GM13976 (cell line): ENCODE measurements at regions not wholly inside any gene's neighbourhood (a gene's known extent, or its start where the extent isn't known, plus 50 kb on each side); places are given as distances from the start of the nearest gene placed in this dataset.

Experiments used
- DNase-seq: peaks from one replicate; pipeline ENCODE4 v3.0.0; 2012; ENCODE audit warnings: low spot score
- CTCF ChIP-seq: IDR thresholded peaks from 2 replicates; pipeline ENCODE4 v1.5.1; 2012; ENCODE audit warnings: borderline replicate concordance, mild to moderate bottlenecking; ENCODE audit not compliant: insufficient read depth; ENCODE audit errors: extremely low read depth, missing control alignments, control extremely low read depth
- in situ Hi-C: fragments of 300-500 bp; cut with MboI; formaldehyde crosslinking; loops from one replicate; pipeline ENCODE4 v1.12.0; 2022; ENCODE audit warnings: low sequenced_read_pairs, mixed read lengths, inconsistent platforms; ENCODE audit not compliant: unreplicated experiment

GRCh38 chr4:135185256-135185655 lies 983.7 kb upstream of the PABPC4L start:
- TF ChIP-seq CTCF, result no peak
- in situ Hi-C loops, result no loop called here
- DNase-seq, result no peak

GRCh38 chr4:135184715-135185114 lies 983.1 kb upstream of the PABPC4L start:
- TF ChIP-seq CTCF, result no peak
- DNase-seq, result no peak
- in situ Hi-C loops, result no loop called here

GRCh38 chr4:135177321-135177720 lies 975.7 kb upstream of the PABPC4L start:
- TF ChIP-seq CTCF, result no peak
- in situ Hi-C loops, result no loop called here
- DNase-seq, result no peak

GRCh38 chr4:135166661-135167060 lies 965.1 kb upstream of the PABPC4L start:
- DNase-seq, result no peak
- TF ChIP-seq CTCF, result no peak
- in situ Hi-C loops, result no loop called here

- TF ChIP-seq CTCF, result no peak
- in situ Hi-C loops, result no loop called here
- no peak for DNase-seq
Observed at GRCh38 chr4:135164601-135165000, 963.0 kb upstream of the PABPC4L start.

- in situ Hi-C loops, result no loop called here
- DNase-seq, result no peak
- no peak for TF ChIP-seq CTCF
Observed at GRCh38 chr4:135144498-135144897, 942.9 kb upstream of the PABPC4L start.

GRCh38 chr4:135124196-135124595 lies 922.6 kb upstream of the PABPC4L start:
- TF ChIP-seq CTCF, result no peak
- in situ Hi-C loops, result no loop called here
- DNase-seq, result no peak
